ENCODE measurements at regions not wholly inside any gene's neighbourhood (a gene's known extent, or its start where the extent isn't known, plus 50 kb on each side); places are given as distances from the start of the nearest gene placed in this dataset.

- TF ChIP-seq, protein P1, sequence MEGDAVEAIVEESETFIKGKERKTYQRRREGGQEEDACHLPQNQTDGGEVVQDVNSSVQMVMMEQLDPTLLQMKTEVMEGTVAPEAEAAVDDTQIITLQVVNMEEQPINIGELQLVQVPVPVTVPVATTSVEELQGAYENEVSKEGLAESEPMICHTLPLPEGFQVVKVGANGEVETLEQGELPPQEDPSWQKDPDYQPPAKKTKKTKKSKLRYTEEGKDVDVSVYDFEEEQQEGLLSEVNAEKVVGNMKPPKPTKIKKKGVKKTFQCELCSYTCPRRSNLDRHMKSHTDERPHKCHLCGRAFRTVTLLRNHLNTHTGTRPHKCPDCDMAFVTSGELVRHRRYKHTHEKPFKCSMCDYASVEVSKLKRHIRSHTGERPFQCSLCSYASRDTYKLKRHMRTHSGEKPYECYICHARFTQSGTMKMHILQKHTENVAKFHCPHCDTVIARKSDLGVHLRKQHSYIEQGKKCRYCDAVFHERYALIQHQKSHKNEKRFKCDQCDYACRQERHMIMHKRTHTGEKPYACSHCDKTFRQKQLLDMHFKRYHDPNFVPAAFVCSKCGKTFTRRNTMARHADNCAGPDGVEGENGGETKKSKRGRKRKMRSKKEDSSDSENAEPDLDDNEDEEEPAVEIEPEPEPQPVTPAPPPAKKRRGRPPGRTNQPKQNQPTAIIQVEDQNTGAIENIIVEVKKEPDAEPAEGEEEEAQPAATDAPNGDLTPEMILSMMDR (IDR thresholded peaks at IDR 0.05) = no peak
- TF ChIP-seq POLR2A (IDR thresholded peaks at IDR 0.05) = no peak
Measured at GRCh38 chrX:39827951-39828350, 269.8 kb downstream of the BCOR start.
